Smooth muscle cell (in vitro differentiated cells): ENCODE measurements at regions not wholly inside any gene's neighbourhood (a gene's known extent, or its start where the extent isn't known, plus 50 kb on each side); places are given as distances from the start of the nearest gene placed in this dataset.

ENCODE experiments used
- DNase-seq: peaks from one replicate; lab custom pipeline; 2025; ENCODE audit not compliant: unreplicated experiment; lab: John Stamatoyannopoulos, UW
- H2AFZ ChIP-seq: fragments of 200-600 bp; sonication (generic); 2 replicates; pipeline ENCODE4 v1.6.0; 2016; ENCODE audit warnings: antibody characterized with exemption, low read depth, mild to moderate bottlenecking
- H3F3A ChIP-seq: fragments of 200-600 bp; sonication (generic); 2 replicates; pipeline ENCODE4 v1.6.0; 2017; ENCODE audit warnings: antibody characterized with exemption, low read depth
- H3K27ac ChIP-seq: fragments of 200-600 bp; sonication (generic); 2 replicates; pipeline ENCODE4 v1.5.1; 2016; ENCODE audit warnings: low read depth, mild to moderate bottlenecking
- H3K27me3 ChIP-seq: fragments of 200-600 bp; sonication (generic); 2 replicates; pipeline ENCODE4 v1.6.1; 2016; ENCODE audit warnings: low read depth, mild to moderate bottlenecking
- H3K36me3 ChIP-seq: fragments of 200-600 bp; sonication (generic); 2 replicates; pipeline ENCODE4 v1.5.1; 2016; ENCODE audit warnings: low read depth
- H3K4me1 ChIP-seq: fragments of 200-600 bp; sonication (generic); 2 replicates; pipeline ENCODE4 v1.5.1; 2016; ENCODE audit warnings: low read depth
- H3K4me2 ChIP-seq: fragments of 200-600 bp; sonication (generic); 2 replicates; pipeline ENCODE4 v1.6.0; 2016; ENCODE audit warnings: mild to moderate bottlenecking
- H3K4me3 ChIP-seq: fragments of 200-600 bp; sonication (generic); 2 replicates; pipeline ENCODE4 v1.5.1; 2016; ENCODE audit warnings: mild to moderate bottlenecking
- H3K79me2 ChIP-seq: fragments of 200-600 bp; sonication (generic); 2 replicates; pipeline ENCODE4 v1.6.0; 2016; ENCODE audit warnings: low read depth, mild to moderate bottlenecking
- H3K9ac ChIP-seq: fragments of 200-600 bp; sonication (generic); 2 replicates; pipeline ENCODE4 v1.6.0; 2016; ENCODE audit warnings: low read depth
- H3K9me3 ChIP-seq: fragments of 200-600 bp; sonication (generic); replicated peaks from 2 replicates; pipeline ENCODE4 v1.5.1; 2016; ENCODE audit warnings: low read depth
- H4K20me1 ChIP-seq: fragments of 200-600 bp; sonication (generic); 2 replicates; pipeline ENCODE4 v1.6.0; 2016; ENCODE audit warnings: low read depth
- CTCF ChIP-seq: fragments of 200-600 bp; sonication (generic); IDR thresholded peaks from 2 replicates; pipeline ENCODE4 v1.5.1; 2017; ENCODE audit warnings: borderline replicate concordance, mild to moderate bottlenecking, antibody characterized with exemption; ENCODE audit not compliant: insufficient read depth, poor library complexity, severe bottlenecking
- WGBS: methylation state at CpG from one replicate; pipeline ENCODE4 v1.1.7; 2016; ENCODE audit warnings: low lambda C conversion rate; 5-methylcytosine and 5-hydroxymethylcytosine counted together

- peaks cover 4% of the 10 kb centered on the region for H3K4me1 ChIP-seq
- no peaks in the 10 kb centered on the region for H4K20me1 ChIP-seq
- H3F3A ChIP-seq: no peaks in the 10 kb centered on the region
- H3K36me3 ChIP-seq: no peaks in the 10 kb centered on the region
- no peak for TF ChIP-seq CTCF
- H3K4me2 ChIP-seq: no peak overlapping the region
- H3K27me3 ChIP-seq: no peaks in the 10 kb centered on the region
- no peaks in the 10 kb centered on the region for H3K79me2 ChIP-seq
- no peak overlapping the region for H3K9ac ChIP-seq
- no peak for DNase-seq
- 92% methylated on average over 3 of the region's 3 CpGs for WGBS
- no peak overlapping the region for H3K4me3 ChIP-seq
- no peak overlapping the region for H3K27ac ChIP-seq
- H3K9me3 ChIP-seq: no peaks in the 10 kb centered on the region
- no peak overlapping the region for H2AFZ ChIP-seq
These were observed 452.6 kb downstream of the TAFA4 start for GRCh38 chr3:68479779-68480178.

- Histone ChIP-seq H3K79me2 (no peaks in the 10 kb centered on the region), H3K9ac (no peak overlapping the region), H3K9me3 (no peaks in the 10 kb centered on the region), H3K27me3 (no peaks in the 10 kb centered on the region), H2AFZ (no peak overlapping the region), H4K20me1 (no peaks in the 10 kb centered on the region), H3K4me1 (no peaks in the 10 kb centered on the region), H3K27ac (no peak overlapping the region), H3K4me2 (no peak overlapping the region), H3F3A (peaks cover 5% of the 10 kb centered on the region), H3K36me3 (no peaks in the 10 kb centered on the region), H3K4me3 (no peak overlapping the region)
- WGBS: 79% methylated on average over 3 of the region's 3 CpGs
- TF ChIP-seq CTCF: no peak
- DNase-seq: no peak
These were observed 463.5 kb downstream of the TAFA4 start for GRCh38 chr3:68468695-68469375.

- no peak for DNase-seq
- no peak overlapping the region for H3K4me3 ChIP-seq
- no peak overlapping the region for H2AFZ ChIP-seq
- H3K4me1 ChIP-seq: no peaks in the 10 kb centered on the region
- H3K9me3 ChIP-seq: no peaks in the 10 kb centered on the region
- H3K79me2 ChIP-seq: no peaks in the 10 kb centered on the region
- no peak overlapping the region for H3K9ac ChIP-seq
- H3K4me2 ChIP-seq: no peak overlapping the region
- WGBS: 52% methylated on average over 2 of the region's 2 CpGs
- H3K36me3 ChIP-seq: no peaks in the 10 kb centered on the region
- no peaks in the 10 kb centered on the region for H4K20me1 ChIP-seq
- no peak overlapping the region for H3K27ac ChIP-seq
- H3K27me3 ChIP-seq: no peaks in the 10 kb centered on the region
- H3F3A ChIP-seq: peaks cover 5% of the 10 kb centered on the region
- TF ChIP-seq CTCF: no peak
These were observed 464.9 kb downstream of the TAFA4 start for GRCh38 chr3:68467465-68467864.

GRCh38 chr3:68458581-68458980 is 473.8 kb downstream of the TAFA4 start:
- peak overlapping the region; percentile 52 for H3K27ac ChIP-seq
- H4K20me1 ChIP-seq: no peaks in the 10 kb centered on the region
- peaks cover 9% of the 10 kb centered on the region for H3F3A ChIP-seq

More at GRCh38 chr3:68458581-68458980, 473.8 kb downstream of the TAFA4 start:
- TF ChIP-seq CTCF: no peak
- H3K36me3 ChIP-seq: no peaks in the 10 kb centered on the region
- no peak overlapping the region for H3K4me3 ChIP-seq
- H3K4me1 ChIP-seq: no peaks in the 10 kb centered on the region
- no peak overlapping the region for H2AFZ ChIP-seq
- DNase-seq: no peak
- H3K4me2 ChIP-seq: peak overlapping the region; percentile 33
- H3K9me3 ChIP-seq: no peaks in the 10 kb centered on the region
- H3K79me2 ChIP-seq: no peaks in the 10 kb centered on the region
- no peak overlapping the region for H3K9ac ChIP-seq
- H3K27me3 ChIP-seq: no peaks in the 10 kb centered on the region
- 25% methylated on average over 2 of the region's 2 CpGs for WGBS
